ENCODE measurements at regions not wholly inside any gene's neighbourhood (a gene's known extent, or its start where the extent isn't known, plus 50 kb on each side); places are given as distances from the start of the nearest gene placed in this dataset.

DNA sequence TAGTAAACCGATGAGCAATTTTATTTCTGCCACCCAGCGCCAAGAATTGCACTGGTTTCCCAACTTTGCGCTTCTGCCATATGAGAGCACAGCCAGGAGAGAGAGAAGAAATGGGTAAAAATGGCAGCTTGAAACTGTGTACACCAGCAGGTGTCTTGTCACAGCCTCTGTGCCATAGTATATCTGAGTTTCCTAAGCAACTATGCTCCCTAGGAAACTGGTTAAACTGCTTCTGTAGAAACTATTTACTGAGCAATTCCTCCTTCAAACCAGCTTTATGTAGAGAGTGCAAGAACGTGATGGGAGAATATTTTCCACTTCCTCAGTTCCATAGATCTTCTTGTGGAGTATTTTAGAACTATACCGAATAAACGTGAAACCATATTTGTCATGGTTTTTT is 1361.3 kb downstream of the PCDH9 start:
- no peak for DNase-seq

DNA sequence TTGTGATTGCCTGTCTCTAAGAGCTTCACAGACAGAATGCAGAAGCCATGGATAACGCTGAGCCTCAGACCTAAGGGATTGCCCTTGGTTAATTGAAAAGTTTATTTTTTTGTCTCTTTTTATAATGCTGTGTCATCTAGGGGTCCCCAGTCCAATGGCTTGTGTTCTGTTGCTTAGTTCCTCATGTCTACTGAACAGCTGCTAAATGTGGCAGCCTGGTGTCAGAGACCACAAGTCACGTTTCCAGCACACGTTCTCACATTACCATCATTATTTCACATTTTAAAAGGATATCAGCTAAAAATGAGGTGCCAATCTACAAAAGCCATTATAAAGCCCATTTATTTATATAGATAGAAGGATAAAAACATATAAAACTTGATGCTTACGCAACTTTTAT is 1362.0 kb downstream of the PCDH9 start:
- no peak for DNase-seq

DNA sequence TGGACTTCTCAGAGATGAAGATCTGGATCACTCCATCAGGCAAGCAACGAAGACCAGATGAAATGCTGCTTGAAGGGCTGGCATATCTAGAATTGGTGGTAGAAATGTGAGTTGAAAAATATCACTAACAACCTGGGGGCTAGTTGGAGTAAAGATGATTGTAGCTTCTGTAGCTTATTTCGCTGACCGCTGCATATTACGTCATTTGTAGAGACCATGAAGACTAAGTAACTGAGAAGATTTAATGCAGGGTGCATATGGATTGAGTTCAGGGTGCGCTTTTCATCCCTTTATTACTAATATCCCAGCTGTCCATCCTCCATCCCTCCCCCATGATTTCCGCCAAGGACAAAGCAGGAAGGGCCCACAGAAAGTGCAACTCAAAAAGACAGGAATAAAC is 1364.0 kb downstream of the PCDH9 start:
- DNase-seq = no peak

DNA sequence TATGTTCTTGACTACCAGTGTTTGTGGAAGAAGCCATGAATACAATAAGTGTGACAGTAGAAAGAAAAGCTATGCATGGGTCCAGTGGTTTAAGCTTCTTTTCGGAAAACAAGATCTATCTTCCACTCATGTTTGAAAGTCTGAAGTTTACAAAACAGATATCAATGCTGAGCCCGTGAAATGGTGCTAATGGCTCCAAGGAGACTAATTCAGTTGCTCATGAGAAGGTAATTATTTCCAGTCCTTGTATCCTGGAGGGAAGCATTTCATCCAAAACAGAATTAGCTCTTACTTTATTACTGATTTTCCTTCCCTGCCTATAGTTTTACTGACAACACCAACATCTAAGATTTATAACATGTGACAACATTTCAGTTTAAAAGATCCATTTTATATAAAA is 1364.9 kb downstream of the PCDH9 start:
- no peak for DNase-seq

DNA sequence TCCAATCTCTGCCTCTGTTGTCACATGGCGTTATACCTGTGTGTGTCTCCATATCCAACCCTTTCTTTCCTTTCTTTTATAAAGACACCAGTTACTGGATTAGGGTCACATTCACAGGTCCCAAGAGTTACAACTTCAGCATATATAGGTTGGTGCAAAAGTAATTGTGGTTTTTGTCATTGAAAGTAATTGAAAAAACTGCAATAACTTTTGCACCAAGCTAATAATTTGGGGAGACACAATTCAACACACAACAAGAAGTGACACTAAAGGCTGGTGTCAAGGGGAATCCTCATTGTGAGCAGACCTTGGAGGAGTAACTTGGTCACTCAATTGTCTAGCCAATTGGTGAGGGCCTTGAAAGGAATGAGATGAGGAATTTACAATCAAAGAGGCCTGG is 1366.1 kb downstream of the PCDH9 start:
- DNase-seq = no peak

DNA sequence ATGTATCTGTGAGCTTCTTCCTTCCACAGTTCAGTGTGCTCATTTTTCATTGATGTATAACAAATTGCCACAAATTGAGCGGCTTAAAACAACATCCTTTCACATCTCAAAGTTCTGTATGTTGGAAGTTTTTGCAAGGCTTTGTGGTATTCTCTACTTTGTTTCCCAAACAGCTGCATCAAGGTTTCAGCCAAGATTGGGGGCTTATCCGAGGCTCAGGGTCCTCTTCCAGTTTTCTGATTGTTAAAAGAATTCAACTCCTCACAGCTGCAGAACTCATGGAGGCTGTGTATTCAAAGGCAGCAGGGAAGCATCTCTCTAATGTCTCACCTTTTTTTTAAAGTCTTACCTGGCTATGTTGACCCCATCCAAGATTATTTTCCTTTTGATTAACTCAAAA is 1369.8 kb downstream of the PCDH9 start:
- no peak for DNase-seq

DNA sequence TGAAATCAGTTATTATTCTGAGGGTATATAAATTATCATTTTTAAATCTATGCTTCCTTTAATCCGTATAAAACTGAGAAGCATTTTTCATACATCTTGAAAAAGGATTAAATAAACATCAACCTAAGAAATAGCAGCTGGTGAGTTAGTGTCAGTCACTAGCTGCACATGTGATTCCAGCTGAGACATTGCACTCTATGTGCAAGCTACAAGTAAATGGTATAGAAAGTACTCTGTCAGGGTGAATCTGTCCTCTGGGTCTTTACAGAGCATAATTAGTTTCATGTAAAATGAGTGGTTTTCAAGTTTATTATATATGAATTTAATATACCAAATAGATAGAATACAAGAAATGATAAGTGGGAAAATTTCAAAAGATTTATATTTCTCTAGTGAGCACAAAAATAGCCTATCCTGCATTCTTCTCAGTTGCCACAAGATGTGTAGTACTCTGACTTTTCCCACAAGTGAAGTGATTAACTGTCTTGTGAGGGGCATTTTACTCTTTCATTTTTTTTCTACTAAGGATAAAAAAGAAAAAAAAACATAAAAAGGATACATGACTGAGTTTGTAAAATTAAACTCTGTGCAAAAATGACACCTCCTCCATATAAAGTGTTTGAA is 1372.1 kb downstream of the PCDH9 start:
- no peak for DNase-seq

DNA sequence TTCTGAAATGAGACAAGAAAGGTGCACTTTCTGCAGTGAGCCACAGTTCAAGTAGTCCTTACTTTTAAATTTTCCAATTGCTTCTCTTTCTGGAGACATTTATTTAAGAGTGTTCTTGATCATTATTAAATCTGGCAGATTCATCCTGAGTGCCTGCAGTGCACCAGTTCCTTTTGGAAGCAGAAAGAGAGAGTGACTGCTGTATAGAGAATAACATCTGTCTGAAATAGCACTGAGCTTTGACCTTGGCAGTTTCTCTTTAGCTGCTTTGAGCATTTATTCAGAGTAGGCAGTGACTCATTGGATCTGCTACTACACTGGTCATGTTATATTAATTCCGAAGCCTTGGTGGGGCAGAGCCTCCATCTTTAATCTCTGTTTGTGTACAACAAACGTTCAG is 1373.7 kb downstream of the PCDH9 start:
- no peak for DNase-seq

DNA sequence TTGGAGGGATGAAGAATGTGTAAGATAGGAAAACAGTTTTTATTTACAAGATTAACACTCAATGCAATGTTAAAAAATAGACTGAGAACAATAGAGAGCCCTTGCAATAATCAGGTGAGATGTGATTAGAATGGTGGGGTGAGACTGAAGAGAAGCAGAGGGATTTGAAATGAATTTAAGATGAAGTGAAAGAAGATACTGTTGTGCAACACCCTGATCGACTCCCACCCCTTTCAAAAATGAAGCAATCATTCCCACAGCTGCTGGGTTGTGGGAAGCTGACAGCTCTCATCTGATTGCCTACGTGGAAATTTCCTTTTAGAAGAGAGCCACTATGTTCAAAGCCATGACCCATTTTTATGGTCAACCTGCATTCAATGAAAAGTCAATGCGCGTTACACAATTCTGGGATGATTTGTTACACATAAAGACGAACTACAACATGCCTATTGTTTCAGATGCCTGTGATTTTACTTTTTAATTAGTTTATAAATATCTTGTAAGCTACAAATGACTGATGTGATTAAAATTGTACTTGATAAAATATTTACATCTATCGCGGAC is 1374.8 kb downstream of the PCDH9 start:
- no peak for DNase-seq

DNA sequence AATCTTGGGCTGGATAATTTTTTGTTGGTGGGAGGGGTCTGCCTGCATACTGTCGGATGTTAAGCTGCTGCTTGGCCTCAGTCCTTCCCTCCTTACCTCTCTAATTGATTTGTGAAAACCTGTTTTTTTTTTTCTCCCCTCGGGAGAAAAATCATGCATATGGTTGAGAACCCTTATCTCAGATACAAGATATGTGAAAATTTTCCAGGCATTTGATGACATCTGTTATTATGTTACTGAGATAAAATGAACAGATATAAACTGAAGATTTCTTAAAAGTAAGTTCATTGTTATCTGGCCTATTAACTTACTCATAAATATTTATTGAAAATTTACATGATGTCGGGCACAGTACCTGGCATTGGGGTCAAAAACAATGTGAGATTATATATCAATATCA is 1375.7 kb downstream of the PCDH9 start:
- no peak for DNase-seq

DNA sequence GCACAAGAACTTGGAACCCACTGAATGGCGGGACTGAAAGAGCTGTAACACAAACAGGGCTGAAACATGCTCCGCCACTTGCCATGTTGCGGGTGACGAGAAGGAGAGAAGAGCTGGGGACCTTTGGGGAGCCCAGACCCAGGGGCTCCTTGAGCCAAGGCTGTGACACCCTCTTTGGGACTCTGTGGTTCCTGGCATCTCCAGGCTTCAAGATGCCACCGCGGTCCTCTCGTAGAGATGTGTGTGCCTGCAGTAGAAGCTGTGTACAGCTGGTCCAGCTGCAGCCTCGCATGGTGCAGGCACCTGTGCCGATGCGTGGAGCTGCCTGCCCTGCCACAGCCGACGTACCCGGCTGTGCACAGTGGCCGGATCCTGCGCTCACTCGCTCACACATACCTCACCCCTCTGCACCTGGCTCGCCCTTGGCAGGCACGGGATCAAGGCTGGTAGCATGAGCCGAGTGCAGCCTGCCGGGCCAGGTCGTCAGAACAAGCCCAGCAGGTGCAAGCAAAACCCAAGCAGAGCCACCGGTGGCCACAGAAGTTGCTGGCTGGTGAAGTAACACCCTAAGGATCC is 1385.8 kb downstream of the PCDH9 start:
- DNase-seq = no peak

DNA sequence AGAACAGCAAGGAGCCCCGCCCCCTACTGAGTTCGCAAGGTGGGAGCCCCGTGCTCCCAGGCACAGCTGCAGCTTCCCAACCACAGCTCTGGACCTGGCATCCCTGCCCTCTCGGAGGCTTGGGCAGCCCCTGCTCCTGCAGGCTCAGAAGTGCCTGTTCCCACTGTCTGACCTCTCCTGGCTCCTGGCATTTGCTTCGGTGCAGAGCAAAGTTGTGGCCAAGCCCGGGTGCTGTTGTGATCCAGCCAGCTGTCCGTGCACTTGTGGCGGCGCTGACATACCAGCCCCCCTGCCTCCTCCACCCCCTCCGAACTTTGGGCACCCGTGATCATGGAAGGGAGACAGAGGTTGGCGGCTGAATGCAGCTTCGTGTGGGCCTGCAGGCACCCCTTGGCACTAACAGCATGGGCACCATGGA is 1386.8 kb downstream of the PCDH9 start:
- no peak for DNase-seq

DNA sequence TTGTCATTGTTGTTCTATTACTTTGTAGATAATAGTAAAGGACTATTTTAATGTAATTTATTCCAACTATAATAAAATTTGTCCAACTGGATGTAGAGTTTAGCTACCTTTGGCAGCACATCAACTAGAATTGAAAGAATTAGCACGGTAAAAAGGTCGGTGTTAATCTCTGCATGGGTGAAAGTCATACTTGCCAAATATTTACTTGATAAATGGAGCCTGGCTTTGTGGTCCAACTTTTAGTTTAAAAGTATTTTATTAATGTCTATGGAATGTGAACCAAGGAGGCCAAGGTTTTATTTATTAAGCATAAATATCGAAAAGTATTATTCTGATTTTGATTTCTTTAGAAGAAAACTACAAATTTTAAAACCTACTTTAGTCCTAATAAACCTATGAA is 1389.0 kb downstream of the PCDH9 start:
- no peak for DNase-seq

DNA sequence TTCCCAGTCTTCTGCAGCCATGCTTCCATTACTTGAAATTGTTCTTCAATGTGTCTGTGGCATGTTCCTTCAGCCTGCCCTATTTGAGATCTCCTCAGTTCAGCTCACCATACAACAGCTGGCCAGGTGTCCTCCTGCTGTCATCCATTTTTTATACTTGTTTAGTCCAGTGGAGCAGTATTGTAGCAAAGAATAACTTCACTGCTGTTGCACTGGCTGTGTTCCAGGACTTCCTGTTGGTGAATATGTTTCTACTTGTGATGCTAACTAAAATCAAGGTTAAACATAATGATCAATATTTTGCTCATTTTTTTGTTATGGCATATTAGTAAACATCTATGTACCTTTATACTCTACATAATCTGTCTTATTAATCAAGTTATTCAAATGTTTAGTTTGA is 1394.1 kb downstream of the PCDH9 start:
- no peak for DNase-seq

DNA sequence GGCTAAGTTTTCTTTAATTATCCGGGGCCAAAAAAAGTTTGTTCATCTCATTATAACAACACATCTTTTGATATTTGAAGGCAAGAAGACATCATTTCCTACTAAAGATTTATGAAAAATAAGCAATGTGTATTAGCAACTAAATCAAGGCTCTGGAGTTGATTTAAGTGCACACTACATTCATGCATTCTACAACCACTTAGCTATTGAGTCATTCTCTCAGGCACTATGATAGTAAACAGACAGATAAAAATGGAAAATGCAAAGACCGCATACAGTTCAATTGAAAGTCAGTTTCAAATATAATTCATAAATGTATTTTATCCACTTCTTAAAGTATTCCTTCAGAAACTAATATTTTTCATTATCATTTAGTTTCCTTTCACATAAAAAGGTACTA is 1395.2 kb downstream of the PCDH9 start:
- no peak for DNase-seq

DNA sequence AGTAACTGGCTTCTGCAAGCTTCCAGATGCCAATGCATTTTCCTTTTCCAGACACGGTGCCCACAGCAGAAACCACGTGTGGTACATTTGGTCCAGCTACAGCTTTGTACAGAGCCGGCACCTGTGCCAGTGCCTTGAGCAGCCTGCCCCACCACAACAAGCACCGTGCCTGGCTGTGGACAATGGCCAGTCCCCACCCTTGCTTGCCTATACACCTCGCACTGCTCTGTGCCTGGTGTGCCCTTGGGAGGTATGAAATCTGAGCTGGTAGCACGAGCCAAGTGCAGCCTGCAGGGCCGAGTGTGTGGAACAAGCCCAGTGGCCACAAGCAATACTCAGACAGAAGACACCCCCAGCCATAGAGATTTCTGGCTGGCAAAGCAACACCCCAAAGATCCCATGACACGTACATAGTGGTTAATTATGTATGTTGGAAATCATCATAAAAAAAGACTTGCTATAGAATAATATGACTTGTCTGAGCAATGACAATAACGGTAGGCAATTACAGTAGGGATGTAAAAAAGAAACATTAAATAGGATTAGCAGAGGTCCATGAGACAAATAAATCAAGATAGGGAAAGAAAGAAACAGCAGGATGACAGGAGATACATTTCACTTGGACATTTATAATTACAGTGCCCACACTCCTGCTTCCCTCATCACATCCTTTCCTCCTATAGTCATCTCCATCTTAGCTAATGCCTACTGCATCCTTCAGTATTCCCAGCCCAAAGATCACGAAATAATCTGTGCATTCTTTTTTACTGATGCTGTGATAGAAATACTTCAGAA is 1399.5 kb downstream of the PCDH9 start:
- DNase-seq = no peak

DNA sequence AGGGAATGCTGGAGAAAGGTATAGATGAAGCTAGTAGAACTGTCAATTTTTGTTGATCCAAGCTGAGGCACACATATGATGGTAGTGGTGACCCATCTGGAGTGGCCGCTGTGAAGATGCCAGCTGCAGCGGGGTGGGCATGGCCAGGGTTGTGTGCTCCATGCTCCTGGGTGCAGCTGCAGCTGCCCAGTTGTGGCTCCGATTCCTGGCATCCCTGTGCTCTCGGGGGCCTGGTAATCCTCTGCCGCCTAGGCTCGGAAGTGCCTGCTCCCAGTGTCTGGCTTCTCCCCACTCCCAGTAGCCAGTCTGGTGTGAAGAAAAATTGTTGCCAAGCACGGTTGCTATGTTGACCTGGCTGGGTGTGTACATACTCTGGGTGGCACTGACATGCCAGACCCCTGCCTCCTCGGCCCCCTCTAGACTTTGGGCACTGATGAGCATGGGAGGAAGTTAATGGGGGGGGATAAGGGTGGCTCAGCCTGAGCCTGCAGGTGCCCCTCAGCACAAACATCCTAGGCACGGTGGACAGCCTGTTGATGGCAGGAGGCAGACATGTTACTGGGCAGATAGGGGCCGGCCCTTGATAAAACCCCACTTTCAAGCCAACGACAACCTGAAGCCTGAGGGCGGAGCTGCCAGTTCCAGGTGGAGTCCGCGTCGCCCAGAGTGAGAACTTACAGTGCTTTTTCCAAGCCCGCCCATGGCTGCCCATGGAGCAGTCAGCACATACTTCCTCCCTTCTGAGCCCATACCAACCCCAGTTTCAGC is 1400.7 kb downstream of the PCDH9 start:
- DNase-seq = no peak

DNA sequence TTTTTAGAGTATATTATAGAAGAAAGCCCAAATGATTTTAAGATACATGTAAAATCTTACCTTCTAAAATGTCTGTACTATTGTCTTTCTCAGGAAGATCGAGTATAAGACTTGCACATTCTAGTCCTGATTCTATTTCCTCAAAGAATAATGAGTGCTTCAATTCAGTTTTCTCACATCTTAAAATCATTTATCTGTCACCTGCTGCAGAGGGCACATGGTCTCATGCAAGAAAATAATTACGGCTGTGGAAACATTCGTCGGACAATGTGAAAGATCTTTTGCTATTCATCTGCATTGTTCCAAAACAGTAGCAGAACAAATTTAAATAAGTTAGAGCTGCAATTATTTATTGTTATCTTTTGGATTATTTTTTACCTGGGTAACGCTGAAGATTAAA is 1403.5 kb downstream of the PCDH9 start:
- no peak for DNase-seq

DNA sequence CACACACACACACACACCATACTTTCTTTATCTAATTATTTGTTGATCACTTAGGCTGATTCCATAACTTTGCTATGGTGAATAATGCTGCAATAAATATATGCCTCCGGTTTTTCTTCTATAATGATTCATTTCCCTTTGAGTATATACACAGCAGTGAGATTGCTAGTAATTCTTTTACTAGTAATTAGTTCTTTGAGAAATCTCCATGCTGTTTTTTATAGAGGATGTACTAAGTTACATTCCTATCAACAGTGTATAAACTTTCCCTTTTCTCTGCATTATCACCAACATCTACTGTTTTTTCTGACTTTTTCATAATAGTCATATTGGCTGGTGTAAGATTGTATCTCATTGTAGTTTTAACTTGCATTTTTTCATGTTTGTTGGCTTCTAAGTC is 1405.1 kb downstream of the PCDH9 start:
- DNase-seq = no peak

DNA sequence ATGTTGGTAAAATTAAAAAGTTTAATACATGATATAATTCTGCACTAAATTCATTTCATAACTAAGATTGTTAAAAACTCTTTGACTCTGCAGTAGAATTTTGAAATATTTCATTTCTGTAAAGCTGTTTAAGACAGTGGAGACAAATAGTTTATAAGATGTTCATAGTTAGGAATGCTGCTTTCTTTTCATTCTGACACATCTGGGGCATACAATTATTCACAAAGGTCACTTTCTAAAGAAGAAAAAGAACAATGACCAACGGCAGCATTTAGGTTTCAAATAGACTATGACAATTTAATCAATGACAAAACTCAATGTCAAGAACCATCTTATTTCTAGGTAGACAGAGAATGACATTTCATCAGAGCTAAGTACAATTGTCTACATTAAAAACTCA is 1422.1 kb downstream of the PCDH9 start:
- DNase-seq = no peak

DNA sequence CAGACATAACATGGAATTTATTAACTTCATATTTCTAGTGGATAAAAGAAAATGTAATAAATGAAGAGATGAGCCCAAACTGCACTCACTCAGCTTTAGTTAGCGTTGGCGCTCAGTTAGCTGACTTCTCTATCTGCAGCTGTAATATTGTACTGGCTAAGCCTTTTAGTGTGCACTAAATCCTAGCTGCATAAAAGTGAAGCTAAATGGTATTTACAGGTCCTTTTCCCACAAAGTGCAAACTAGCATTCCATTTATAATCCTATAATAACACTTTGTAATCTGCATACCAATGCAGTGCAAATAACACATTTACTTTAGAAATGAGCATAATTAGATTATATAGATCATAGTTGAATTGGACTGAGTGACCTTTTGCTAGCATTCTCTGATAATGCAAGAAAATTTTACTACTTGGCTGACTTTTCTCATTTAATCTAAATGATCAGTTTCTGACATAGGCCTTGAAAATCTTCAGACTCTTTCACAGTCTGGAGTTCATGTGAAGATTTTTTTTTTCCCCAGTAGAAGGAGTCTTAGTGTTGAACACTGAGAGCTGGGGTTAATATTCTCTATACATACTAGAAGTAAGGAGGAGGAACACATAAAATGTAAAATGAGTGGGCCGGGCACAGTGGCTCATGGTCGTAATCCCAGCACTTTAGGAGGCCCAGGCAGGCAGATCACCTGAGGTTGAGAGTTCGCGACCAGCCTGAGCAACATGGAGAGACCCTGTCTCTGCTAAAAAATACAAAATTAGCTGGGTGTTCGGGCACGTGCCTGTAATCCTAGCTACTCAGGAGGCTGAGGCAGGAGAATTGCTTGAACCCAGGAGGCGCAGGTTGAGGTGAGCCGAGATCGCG is 1426.4 kb downstream of the PCDH9 start:
- DNase-seq = no peak

DNA sequence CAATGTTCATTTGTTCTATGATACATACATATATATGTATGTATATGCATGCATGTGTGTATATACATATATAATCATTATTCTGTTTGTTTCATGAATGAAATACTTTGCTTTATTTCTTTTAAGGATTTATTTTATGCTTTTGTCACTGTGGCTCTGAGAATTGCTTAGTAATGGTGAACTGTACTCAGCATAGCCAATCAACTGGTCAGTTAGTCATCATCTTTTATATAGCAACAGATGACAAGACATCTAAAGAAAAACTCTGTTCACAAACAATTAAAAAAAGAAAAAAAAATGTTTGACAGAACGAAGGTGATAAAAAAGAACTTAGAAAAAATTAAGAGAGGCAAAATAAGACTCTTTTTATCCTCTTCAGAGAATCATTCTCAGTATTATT is 1440.3 kb downstream of the PCDH9 start:
- DNase-seq = no peak
